A673 (cell line): ENCODE measurements at regions not wholly inside any gene's neighbourhood (a gene's known extent, or its start where the extent isn't known, plus 50 kb on each side); places are given as distances from the start of the nearest gene placed in this dataset.

Source experiments
- CTCF ChIP-seq: fragments of 300-800, 200-600 bp; sonication (generic); conservative IDR thresholded peaks from 2 replicates; pipeline ENCODE4 v1.5.1; 2017; ENCODE audit warnings: low read depth, mild to moderate bottlenecking, antibody characterized with exemption, low read length, moderate library complexity, mixed read lengths
- EZH2 ChIP-seq: fragments of 200-600 bp; sonication (generic); IDR thresholded peaks from 2 replicates; pipeline ENCODE4 v1.6.1; 2017; ENCODE audit warnings: borderline replicate concordance, low read depth, mild to moderate bottlenecking, mixed read lengths, antibody characterized with exemption, low read length; ENCODE audit not compliant: poor library complexity, severe bottlenecking

- TF ChIP-seq CTCF (no peak), EZH2 (no peak)
These were observed 358.2 kb downstream of the MTRR start for GRCh38 chr5:8227112-8227511.
